Neuron (in vitro differentiated cells): ENCODE measurements at regions not wholly inside any gene's neighbourhood (a gene's known extent, or its start where the extent isn't known, plus 50 kb on each side); places are given as distances from the start of the nearest gene placed in this dataset.

ENCODE experiments used
- H2AFZ ChIP-seq: one replicate; pipeline ENCODE4 v1.6.1; 2013; ENCODE audit warnings: low read depth, mild to moderate bottlenecking, inconsistent platforms, low read length, moderate library complexity
- H3K27me3 ChIP-seq: one replicate; pipeline ENCODE4 v1.6.1; 2013; ENCODE audit warnings: low read length; ENCODE audit not compliant: insufficient read depth
- H3K36me3 ChIP-seq: one replicate; pipeline ENCODE4 v1.6.1; 2013; ENCODE audit warnings: low read length; ENCODE audit not compliant: insufficient read depth
- H3K4me1 ChIP-seq: one replicate; pipeline ENCODE4 v1.6.1; 2013; ENCODE audit warnings: low read length; ENCODE audit not compliant: insufficient read depth
- H3K4me3 ChIP-seq: 2 replicates; pipeline ENCODE4 v1.5.1; 2013; ENCODE audit warnings: mild to moderate bottlenecking, low read length, moderate library complexity
- H3K9me3 ChIP-seq: one replicate; pipeline ENCODE4 v1.6.1; 2013; ENCODE audit warnings: low read length

DNA sequence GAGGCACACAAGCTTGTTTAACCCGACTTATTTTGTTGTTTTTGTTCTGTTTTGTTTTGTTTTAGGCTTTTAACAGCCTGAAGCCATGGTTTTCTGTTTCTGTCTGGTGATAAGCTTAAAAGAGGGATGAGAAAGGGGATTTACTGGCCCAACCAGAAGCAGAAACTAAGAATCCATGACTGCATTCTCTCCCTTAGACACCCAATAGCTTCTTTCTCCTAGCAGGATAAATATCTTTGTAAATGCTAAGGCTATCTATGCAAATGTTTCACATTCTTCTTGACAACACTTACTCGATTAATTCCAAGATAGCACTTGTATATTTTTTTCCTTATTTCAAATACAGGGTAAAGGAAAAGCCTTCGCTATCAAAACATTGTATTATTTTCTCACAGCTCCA, 53.7 kb upstream of the SMAD1 start:
- H3K4me1 ChIP-seq: no peaks in the 10 kb centered on the region
- H3K9me3 ChIP-seq: no peaks in the 10 kb centered on the region
- H3K27me3 ChIP-seq: no peaks in the 10 kb centered on the region
- H2AFZ ChIP-seq: no peak overlapping the region
- H3K4me3 ChIP-seq: no peak overlapping the region
- H3K36me3 ChIP-seq: no peaks in the 10 kb centered on the region

GRCh38 chr4:145427221-145427620, 54.4 kb upstream of the SMAD1 start:
- Histone ChIP-seq H2AFZ (no peak overlapping the region), H3K36me3 (no peaks in the 10 kb centered on the region), H3K27me3 (no peaks in the 10 kb centered on the region), H3K4me1 (no peaks in the 10 kb centered on the region), H3K4me3 (no peak overlapping the region), H3K9me3 (no peaks in the 10 kb centered on the region)

GRCh38 chr4:145423017-145423708, 58.5 kb upstream of the SMAD1 start:
- H3K4me3 ChIP-seq: no peak overlapping the region
- H3K4me1 ChIP-seq: no peaks in the 10 kb centered on the region
- no peaks in the 10 kb centered on the region for H3K9me3 ChIP-seq
- H2AFZ ChIP-seq: no peak overlapping the region
- no peaks in the 10 kb centered on the region for H3K36me3 ChIP-seq
- H3K27me3 ChIP-seq: no peaks in the 10 kb centered on the region

GRCh38 chr4:145420595-145421214, 60.9 kb upstream of the SMAD1 start:
- Histone ChIP-seq H3K9me3 (no peaks in the 10 kb centered on the region), H3K4me1 (no peaks in the 10 kb centered on the region), H3K27me3 (no peaks in the 10 kb centered on the region), H3K4me3 (no peak overlapping the region), H3K36me3 (no peaks in the 10 kb centered on the region), H2AFZ (no peak overlapping the region)

DNA sequence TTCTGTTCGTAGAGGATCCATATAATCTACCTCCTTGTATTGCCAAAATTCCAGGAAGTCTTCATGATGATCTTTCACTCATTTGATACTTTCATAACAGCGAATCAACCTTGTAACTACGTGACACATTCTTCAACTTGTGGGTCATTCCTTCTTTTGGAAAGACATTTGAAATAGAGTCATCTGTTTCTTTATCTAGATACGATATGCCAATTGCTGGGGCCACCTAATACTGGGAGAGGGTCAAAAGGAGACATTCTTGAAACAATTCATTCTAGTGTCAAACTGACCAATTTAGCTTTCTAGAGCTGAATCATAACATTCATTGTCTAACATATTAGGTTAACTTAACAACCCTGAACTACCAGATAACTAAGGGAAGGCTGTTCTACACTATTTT, 62.9 kb upstream of the SMAD1 start:
- no peak overlapping the region for H2AFZ ChIP-seq
- H3K27me3 ChIP-seq: no peaks in the 10 kb centered on the region
- H3K9me3 ChIP-seq: no peaks in the 10 kb centered on the region
- no peaks in the 10 kb centered on the region for H3K36me3 ChIP-seq
- H3K4me3 ChIP-seq: no peak overlapping the region
- H3K4me1 ChIP-seq: no peaks in the 10 kb centered on the region

GRCh38 chr4:145417348-145418130, 64.1 kb upstream of the SMAD1 start:
- no peaks in the 10 kb centered on the region for H3K27me3 ChIP-seq
- H2AFZ ChIP-seq: no peak overlapping the region
- H3K4me3 ChIP-seq: no peak overlapping the region

GRCh38 chr4:145414841-145415240, 66.8 kb upstream of the SMAD1 start:
- Histone ChIP-seq H3K4me1 (no peaks in the 10 kb centered on the region), H3K36me3 (no peaks in the 10 kb centered on the region), H3K4me3 (no peak overlapping the region), H2AFZ (no peak overlapping the region), H3K9me3 (no peaks in the 10 kb centered on the region), H3K27me3 (no peaks in the 10 kb centered on the region)

More at GRCh38 chr4:145417348-145418130, 64.1 kb upstream of the SMAD1 start:
- Histone ChIP-seq H3K9me3 (no peaks in the 10 kb centered on the region), H3K36me3 (no peaks in the 10 kb centered on the region), H3K4me1 (no peaks in the 10 kb centered on the region)

DNA sequence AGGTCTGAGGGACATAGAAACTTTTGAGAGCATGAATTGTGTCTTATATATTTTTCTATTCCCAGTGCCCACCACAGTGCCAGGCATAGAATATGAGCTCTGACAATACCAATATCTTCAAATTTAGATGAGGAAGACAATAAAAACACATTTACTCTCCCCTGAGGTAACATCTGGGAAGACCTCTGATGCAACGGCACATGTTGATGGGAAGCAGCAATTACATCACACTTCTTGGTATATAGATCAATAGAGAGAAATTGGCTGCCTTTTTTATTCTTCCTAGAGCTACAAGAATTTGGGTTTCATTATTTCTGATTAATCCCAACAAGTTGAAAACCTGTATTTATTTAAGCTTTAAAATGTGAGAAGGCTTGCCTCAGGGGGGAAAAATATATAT, 67.4 kb upstream of the SMAD1 start:
- H3K36me3 ChIP-seq: no peaks in the 10 kb centered on the region
- no peak overlapping the region for H2AFZ ChIP-seq
- no peaks in the 10 kb centered on the region for H3K4me1 ChIP-seq
- H3K4me3 ChIP-seq: no peak overlapping the region
- no peaks in the 10 kb centered on the region for H3K9me3 ChIP-seq
- H3K27me3 ChIP-seq: no peaks in the 10 kb centered on the region

DNA sequence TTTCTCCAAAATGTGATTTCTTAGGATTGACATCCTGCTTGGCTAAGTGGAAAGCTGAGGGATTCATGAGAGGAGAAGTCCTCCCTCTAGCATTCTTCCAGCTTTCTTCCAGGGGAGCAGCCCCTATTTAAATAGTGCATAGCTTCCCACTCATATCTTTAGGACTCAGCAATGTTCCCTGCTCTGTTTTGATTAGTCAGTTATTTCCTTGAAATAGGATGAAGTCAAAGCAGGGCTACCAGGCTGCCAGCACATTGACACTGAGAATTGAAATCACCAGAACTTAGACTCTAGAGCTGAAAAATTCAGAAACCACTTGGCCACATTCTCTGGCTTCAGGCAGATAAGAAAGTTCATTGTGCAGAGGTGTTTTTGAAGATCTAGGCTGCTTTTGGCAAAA, 74.7 kb upstream of the SMAD1 start:
- no peak overlapping the region for H3K4me3 ChIP-seq
- H3K9me3 ChIP-seq: no peaks in the 10 kb centered on the region
- no peaks in the 10 kb centered on the region for H3K36me3 ChIP-seq
- no peaks in the 10 kb centered on the region for H3K27me3 ChIP-seq
- H2AFZ ChIP-seq: no peak overlapping the region
- H3K4me1 ChIP-seq: peaks cover 5% of the 10 kb centered on the region

GRCh38 chr4:145404761-145405160, 76.9 kb upstream of the SMAD1 start:
- H2AFZ ChIP-seq: peak overlapping the region; percentile 77
- no peaks in the 10 kb centered on the region for H3K9me3 ChIP-seq
- no peaks in the 10 kb centered on the region for H3K27me3 ChIP-seq
- H3K36me3 ChIP-seq: no peaks in the 10 kb centered on the region
- peaks cover 5% of the 10 kb centered on the region for H3K4me1 ChIP-seq
- H3K4me3 ChIP-seq: no peak overlapping the region

DNA sequence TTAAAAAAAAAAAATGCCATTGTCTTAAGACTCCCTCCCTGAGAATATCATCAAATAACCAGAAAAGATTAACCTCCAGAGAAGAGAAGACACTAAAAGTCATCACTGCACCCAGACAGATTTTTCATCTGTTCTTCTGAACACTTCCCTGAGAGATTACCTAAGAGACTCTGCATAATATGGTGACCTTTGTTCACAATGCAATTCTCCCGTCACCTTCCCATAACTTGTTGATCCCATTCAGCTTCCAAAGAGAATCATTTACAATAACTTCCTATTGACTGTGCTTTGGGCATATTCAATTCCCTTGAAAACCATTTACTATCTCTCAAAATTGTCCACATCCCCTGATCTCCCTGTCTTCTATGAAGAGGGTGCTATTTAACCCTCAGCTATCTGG, 85.1 kb upstream of the SMAD1 start:
- no peak overlapping the region for H3K4me3 ChIP-seq
- no peaks in the 10 kb centered on the region for H3K9me3 ChIP-seq
- H3K4me1 ChIP-seq: no peaks in the 10 kb centered on the region
- no peaks in the 10 kb centered on the region for H3K36me3 ChIP-seq
- H2AFZ ChIP-seq: no peak overlapping the region
- no peaks in the 10 kb centered on the region for H3K27me3 ChIP-seq

GRCh38 chr4:145390571-145390970, 91.1 kb upstream of the SMAD1 start:
- H3K27me3 ChIP-seq: peaks cover 3% of the 10 kb centered on the region
- no peaks in the 10 kb centered on the region for H3K36me3 ChIP-seq
- H3K9me3 ChIP-seq: no peaks in the 10 kb centered on the region
- no peak overlapping the region for H2AFZ ChIP-seq
- H3K4me3 ChIP-seq: no peak overlapping the region
- no peaks in the 10 kb centered on the region for H3K4me1 ChIP-seq

DNA sequence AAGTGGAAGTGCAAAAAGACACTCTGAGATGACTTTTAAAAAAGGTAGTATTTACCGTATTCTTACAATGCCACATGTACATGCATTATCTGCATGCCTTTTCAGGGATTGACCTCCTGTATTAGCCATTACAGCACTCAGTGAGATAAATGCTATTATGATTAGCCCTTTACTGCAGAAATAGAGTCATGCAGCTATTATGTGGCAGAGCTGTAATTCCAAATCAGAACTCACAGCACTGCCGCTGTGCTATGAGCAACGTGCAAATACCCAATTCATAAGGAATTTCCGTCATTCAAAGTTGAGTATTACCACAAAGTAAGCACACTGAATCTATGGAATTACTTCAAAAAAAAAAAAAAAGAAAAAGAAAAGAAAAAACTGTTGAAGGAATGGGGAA, 92.1 kb upstream of the SMAD1 start:
- H2AFZ ChIP-seq: no peak overlapping the region
- peaks cover 3% of the 10 kb centered on the region for H3K27me3 ChIP-seq
- H3K4me1 ChIP-seq: no peaks in the 10 kb centered on the region
- no peak overlapping the region for H3K4me3 ChIP-seq
- H3K9me3 ChIP-seq: no peaks in the 10 kb centered on the region
- H3K36me3 ChIP-seq: no peaks in the 10 kb centered on the region
